ENCODE measurements at regions not wholly inside any gene's neighbourhood (a gene's known extent, or its start where the extent isn't known, plus 50 kb on each side); places are given as distances from the start of the nearest gene placed in this dataset.

DNA sequence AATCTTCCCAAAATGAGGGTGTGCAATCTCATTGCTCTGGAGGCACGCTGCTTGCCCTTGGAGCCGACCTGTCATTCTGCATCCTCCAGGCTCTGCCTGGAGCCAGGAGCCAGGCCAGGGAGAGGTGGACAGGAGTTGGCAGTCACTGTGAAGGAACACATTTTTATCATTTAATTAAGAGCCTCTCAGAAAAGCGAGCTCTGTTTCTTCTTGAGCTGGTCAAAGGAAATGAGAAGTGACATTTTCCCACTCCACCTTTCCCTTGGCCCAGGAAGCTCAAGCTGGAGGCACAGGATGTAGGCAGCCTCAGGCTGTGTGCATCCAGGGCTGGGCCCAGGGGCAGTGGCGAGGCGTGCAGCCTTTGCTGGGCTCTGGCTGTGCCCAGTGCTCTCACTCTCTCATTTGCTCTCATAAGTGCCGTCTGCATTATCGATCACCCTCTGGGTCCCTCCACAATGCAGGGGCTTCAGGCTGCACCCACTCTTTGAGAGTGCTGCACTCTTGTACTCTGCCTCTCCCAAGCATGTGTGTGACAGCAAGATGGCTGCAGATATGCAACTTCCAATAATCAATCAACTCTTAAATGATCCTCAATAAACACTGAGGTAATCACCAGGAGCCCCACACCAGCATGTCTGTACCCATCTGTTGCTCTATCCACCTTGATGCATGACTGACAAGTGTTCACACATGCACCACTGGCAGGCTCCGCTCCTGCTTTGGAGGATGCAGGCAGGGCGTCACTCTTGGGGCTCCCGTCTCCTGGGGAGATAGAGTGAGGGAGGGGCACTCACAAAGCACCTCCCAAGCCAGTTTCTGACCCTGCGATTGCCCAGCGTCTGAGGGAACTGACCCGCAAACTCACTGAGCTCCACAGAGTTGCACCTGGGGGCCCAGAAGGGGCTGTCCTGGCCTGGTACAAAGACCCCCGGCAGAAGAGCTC is 171.4 kb downstream of the ZNF248 start:
- DNase-seq (ENCODE audit: low spot score), result no peak

DNA sequence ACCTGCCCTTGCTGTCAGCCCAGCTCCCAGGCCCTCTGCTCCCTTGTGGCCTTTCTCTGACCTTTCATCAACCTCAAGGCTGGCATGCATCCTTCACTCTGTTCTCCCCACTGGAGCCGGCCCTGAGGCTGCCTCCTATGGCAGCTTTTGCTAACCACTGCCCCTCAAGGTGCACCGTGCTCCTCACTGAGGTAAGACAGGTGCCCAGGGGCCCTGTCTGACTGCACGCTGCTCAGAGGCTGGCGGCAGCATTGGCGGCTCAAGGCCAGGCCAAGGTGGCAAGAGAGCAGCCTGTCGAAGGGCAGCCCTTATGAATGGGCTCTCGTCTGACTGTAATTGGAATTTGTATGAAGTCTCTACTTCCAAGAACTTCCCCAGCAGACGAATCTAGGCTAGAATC is 172.6 kb downstream of the ZNF248 start:
- DNase-seq (ENCODE audit: low spot score), result no peak

- no peak for DNase-seq (ENCODE audit: low spot score)
These were observed 174.8 kb downstream of the ZNF248 start for GRCh38 chr10:37682617-37683016.

GRCh38 chr10:37681617-37681999 is 175.8 kb downstream of the ZNF248 start:
- no peak for DNase-seq (ENCODE audit: low spot score)

DNA sequence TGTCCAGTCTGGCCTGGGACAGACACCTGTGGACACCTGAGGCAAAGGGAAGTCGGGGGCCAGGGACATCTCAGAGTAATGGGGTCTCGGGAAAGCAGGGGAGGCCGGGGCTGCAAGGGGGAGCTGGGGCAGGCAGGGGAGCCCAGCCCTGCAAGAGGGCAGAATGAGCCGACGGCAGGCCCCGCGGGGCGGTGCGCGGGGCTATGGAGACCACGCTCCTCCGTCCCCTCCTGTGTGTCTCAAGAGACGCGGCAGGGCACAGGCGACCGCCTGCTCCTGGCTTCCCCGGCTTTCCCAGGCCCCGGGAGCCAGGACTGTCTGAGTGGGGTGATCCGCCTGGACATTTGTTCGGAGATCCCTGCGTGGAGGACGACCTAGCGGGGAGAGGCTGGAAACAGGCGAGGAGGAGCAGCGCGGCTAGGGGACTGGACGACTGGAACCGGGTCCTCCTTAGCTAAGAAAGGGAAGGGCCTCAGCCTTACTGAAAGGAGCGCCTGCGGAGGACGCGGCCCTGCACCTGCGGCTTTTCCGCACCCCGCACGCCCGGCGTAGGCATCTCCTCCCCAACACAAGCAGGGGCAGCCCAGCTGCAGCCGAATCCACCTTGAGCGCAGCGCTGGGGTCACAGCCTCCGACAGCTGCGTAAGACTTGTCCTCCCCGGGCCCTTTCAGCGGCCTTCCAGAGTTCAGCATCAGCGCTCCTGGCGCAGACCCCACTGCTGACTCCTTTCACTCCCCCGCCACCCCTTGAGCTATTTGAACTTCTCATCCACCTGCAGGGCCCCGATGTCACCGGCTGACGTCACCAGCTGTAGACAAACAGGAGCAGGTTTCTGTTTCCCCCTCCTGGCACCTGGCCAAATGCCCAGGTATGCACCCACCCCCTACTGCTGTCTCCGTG is 176.4 kb downstream of the ZNF248 start:
- no peak for DNase-seq (ENCODE audit: low spot score)

DNA sequence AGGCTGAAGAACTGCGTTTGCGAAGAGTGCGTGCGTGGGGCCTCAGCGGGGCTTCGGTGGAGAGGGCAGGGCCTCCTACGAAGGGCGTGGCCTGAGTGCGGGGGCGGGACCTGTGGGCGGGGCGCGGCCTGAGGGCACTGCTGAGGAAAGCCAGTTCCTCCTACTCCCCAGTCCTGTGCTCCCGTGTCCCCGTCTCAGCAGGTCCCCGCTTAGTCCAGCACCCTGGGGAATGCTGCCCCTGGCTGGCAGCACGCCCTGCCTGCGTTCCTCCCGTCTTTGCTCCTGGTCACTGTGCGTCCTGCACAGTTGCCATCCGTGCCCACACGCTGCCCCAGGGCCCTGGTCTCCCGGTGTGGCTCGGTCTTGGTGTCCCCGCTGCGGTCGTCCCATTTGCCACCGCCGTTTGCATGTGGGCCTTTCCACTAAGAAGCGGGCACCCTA is 177.1 kb downstream of the ZNF248 start:
- DNase-seq (ENCODE audit: low spot score), result no peak

DNA sequence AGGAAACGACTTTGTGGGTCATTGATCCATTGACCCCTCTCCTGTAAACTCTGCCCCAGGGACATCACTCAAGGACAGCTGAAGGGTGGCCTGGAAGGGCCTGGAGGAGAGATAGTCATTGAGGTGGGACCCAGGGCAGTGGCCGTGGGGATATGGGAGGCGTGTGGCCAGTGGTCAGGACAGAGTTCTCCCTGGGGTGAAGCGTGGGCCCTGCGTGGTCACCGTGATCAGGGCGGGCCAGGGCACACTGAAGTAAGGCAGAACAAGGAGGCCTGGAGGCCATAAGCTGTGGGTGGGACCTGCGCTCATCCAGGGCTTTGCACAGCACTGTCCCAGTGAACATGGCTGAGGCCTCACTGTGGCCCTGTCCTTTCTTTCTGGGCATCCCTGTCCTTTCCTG is 177.9 kb downstream of the ZNF248 start:
- no peak for DNase-seq (ENCODE audit: low spot score)

DNA sequence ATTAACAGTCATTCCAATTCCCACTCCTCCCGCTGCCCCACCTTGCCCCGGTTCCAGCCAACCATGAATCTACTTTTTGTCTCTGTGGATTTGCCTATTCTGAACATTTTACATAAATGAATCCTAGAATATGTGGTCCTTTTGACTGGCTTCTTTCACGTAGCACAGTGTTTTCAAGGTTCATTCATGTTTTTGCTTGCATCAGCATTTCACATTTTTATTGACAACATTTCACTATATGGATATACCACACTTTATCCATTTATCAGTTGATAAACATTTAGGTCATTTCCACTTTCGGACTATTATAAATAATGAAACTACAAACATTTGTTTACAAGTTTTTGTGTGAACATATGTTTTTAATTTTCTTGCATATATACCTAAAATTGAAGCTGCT is 182.0 kb downstream of the ZNF248 start:
- DNase-seq (ENCODE audit: low spot score), result no peak

- no peak for DNase-seq (ENCODE audit: low spot score)
These were observed 185.6 kb downstream of the ZNF248 start for GRCh38 chr10:37671802-37672201.

- no peak for DNase-seq (ENCODE audit: low spot score)
These were observed 189.7 kb downstream of the ZNF248 start for GRCh38 chr10:37667736-37668135.

DNA sequence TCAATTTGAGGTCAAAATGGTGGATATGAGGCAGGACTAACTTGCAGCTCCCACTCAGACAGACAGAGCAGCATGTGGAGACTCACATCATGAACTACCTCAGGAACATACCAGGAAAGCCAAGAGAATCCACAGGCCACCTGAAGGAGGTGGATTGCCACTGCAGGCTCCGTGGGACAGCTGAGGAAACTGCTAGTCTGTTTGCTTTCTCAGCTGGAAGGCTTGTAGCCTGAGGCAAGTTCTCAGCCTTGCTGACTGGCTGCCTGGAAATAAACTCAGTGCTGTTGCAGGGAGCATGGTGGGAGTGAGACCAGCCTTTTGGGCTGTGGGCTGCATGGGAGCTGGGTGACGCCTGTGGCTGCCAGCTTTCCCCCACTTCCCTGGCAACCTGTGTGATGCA is 202.9 kb downstream of the ZNF248 start:
- no peak for DNase-seq (ENCODE audit: low spot score)

DNA sequence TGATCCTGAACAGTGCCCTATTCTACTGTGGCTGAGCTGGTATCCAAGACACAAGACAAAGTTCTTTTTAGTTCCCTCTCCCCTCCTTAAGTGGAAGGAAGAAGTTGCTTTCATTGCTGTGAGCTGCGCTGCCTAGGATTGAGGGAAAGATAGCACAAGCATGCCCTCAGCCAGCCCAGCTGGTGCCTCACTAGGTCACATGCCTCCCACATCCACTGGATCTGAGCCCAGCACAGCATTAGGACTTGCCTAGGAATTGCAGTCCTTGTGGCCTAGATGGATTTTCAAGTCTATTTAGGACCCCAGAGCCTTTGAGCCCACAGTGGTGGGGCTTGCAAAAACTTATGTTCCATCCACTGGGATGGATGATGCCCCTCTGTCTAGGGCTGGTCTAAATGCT is 214.2 kb downstream of the ZNF248 start:
- no peak for DNase-seq (ENCODE audit: low spot score)

DNA sequence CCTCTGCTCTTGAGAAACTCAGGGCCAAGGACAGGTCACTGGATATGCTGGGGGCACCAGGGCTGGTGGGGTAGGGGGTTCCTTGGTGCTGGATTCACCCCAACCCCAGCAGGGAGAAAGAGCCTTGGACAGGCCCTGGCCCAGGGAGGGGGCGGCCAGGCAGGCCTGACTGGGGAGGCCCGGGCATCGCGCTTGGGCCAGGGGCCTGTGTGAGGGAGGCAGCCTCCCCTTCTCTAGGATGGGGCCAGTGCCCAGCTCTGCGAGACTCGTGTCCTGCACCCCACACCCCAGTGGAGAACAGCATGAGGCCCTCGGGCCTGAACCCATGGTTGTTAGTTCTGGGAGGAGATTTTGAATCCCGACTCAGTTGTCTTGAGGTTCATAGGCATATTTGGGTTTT is 217.1 kb downstream of the ZNF248 start:
- no peak for DNase-seq (ENCODE audit: low spot score)

- no peak for DNase-seq (ENCODE audit: low spot score)
These were observed 218.2 kb downstream of the ZNF248 start for GRCh38 chr10:37639200-37639599.

GRCh38 chr10:37638569-37638968 is 218.8 kb downstream of the ZNF248 start:
- no peak for DNase-seq (ENCODE audit: low spot score)

GRCh38 chr10:37634351-37634880 is 223.0 kb downstream of the ZNF248 start:
- DNase-seq (ENCODE audit: low spot score), result no peak

DNA sequence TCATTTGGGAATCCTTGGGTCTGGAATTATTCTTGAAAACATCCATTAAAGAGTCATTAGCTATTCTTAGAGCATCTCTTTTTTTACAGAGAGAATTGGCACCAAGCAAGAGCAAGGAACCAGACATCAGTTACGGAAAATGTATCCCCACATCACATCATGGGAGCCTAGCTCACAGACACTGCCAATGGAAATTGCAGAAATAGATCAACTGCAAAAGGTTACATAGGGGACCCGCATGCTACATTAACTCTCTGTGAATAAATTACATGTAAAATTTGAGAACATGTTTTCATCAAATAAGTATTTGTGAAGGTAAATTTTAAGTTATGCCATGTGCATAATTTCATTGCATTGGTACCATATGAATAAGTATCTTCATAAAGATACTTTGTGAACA is 224.8 kb downstream of the ZNF248 start:
- no peak for DNase-seq (ENCODE audit: low spot score)

DNA sequence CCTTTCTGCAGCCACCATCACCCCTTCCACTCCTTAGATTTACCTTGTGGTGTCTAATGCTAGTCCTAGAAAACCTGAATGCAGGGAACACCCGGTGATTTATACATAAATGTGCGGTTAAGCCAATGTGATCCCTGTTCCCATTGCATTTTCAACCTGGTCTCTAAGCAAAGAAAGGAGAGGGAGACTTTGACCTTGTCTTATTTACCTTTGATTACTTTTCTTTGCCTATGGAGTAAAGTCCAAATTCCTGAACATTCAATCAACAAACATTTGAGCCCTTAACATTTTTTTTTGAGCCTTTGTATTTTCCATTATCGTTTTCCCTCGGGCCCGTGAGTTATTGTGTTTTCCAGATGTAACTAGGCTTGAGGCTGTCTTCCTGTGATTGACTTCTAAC is 233.9 kb downstream of the ZNF248 start:
- no peak for DNase-seq (ENCODE audit: low spot score)

DNA sequence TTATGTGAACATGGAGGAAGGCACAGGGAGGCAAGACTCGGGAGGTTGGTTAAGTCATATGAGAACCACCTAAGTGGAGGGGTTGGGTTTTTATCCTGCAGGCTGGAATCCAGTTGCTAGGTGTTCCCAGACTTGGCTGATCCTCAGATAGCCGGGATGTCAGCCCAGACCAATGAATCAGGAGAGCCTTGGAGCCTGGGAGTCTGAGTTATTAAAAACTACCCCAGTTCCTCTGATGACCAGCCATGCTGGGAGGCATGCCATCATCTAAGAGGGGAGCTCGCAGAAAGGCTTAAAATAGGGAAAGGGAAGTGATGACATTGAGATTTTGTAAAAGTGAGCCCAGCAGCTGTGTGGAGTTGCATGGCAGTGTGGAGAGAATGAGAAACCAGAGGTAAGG is 238.1 kb downstream of the ZNF248 start:
- DNase-seq (ENCODE audit: low spot score), result no peak

DNA sequence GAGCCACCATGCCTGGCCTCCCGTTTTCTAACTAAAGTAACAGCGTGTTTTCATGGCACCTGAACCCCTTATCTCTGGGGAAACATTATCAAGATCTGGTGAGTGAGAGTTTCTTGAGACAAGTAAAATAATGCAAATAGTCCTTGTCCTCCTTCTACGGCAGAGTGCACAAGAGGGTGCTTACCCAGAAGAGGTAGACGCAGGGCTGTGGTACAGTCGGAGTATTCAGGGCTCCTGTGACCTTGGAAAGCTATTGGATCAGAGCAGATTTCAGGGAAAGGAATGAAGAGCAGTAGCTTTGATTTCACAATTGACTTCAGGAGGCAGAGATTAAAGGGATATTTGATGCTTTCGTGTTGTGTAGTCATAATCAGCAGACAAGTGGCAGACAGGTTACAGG is 269.1 kb downstream of the ZNF248 start:
- DNase-seq (ENCODE audit: low spot score), result no peak

DNA sequence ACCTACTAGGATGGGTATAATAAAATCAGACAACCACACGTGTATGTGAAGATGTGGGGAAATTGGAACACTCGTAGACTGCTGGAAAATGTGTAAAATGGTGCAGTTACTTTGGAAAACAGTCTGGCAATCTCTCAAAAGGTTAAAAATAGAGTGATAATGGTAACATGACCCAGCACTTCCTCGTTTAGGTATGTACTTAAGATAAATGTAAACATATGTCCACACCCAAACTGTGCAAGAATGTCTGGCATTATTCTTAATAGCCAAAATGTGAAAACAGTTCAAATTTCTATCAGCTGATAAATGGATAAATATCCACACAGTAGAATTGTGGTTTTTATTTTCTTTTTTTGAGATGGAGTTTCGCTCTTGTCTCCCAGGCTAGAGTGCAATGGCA is 272.8 kb downstream of the ZNF248 start:
- DNase-seq (ENCODE audit: low spot score), result no peak

DNA sequence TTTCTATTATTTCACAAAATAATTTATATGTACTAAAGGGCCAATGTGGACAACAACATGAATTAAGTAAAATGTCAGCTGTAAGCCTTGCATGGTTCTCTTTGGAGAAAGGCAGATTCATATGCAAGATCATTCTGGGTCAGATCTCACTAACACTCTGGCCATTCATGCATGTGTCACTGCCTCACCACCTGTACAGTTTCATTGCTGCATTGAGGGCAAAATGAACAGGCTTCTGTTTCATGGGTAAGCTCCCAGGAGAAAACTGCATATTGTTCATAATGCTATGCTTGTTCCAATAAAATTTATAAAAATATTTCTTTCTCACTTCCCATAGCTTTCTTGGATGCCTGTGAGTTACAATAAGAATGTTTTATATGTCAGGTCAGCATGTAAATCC is 275.2 kb downstream of the ZNF248 start:
- no peak for DNase-seq (ENCODE audit: low spot score)
